ENCODE measurements at regions not wholly inside any gene's neighbourhood (a gene's known extent, or its start where the extent isn't known, plus 50 kb on each side); places are given as distances from the start of the nearest gene placed in this dataset.

DNA sequence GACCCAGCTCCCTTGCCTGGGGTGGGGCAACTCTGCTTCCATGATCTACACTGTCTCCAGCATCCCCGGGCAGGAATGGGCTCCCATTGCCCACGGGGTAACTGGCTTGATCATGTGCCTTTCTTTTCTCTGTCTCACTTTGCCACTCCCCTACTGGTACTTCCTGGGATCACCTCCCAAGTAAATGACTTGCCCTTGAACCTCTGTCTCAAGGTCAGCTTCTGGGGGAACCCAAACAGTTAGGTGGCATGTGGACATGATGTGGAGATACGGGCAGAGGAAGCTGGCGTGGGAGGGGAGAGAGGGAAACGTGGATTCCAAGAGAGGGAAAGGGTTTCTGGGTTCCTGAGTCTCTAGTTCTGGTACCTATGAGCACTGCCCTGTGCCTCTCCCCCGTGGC lies 63.8 kb upstream of the RALY start:
- TF ChIP-seq CTCF (IDR thresholded peaks at IDR 0.05) (no peak), POLR2A (IDR thresholded peaks at IDR 0.05) (no peak)

Data from thyroid gland (tissue), 4 donors.